GM21423 (cell line): ENCODE measurements at regions not wholly inside any gene's neighbourhood (a gene's known extent, or its start where the extent isn't known, plus 50 kb on each side); places are given as distances from the start of the nearest gene placed in this dataset.
A peak's percentile ranks its signal among the peaks of the same experiment; 100 is the strongest.

ENCODE experiments used
- ATAC-seq: cut with Tn5 transposase; IDR thresholded peaks from one replicate; pipeline ENCODE4 v1.9.1; 2021; ENCODE audit warnings: mild to moderate bottlenecking, moderate library complexity; ENCODE audit not compliant: unreplicated experiment

- ATAC-seq = no peak
Measured at GRCh38 chr1:81232420-81232819, 568.3 kb upstream of the ADGRL2 start.

- no peak for ATAC-seq
Measured at GRCh38 chr1:81231729-81232038, 569.0 kb upstream of the ADGRL2 start.

- ATAC-seq = no peak
Measured at GRCh38 chr1:81230983-81231728, 569.6 kb upstream of the ADGRL2 start.

- no peak for ATAC-seq
Measured at GRCh38 chr1:81228926-81229325, 571.8 kb upstream of the ADGRL2 start.

- no peak for ATAC-seq
Measured at GRCh38 chr1:81226603-81226928, 574.2 kb upstream of the ADGRL2 start.

GRCh38 chr1:81225789-81226602 lies 574.7 kb upstream of the ADGRL2 start:
- ATAC-seq = peak; percentile 59

- ATAC-seq = no peak
Measured at GRCh38 chr1:81224222-81224621, 576.5 kb upstream of the ADGRL2 start.

GRCh38 chr1:81221564-81221963 lies 579.2 kb upstream of the ADGRL2 start:
- ATAC-seq = no peak

GRCh38 chr1:81220614-81221071 lies 580.1 kb upstream of the ADGRL2 start:
- no peak for ATAC-seq

GRCh38 chr1:81217058-81217457 lies 583.7 kb upstream of the ADGRL2 start:
- no peak for ATAC-seq

GRCh38 chr1:81213279-81213678 lies 587.5 kb upstream of the ADGRL2 start:
- ATAC-seq = no peak

- ATAC-seq = no peak
Measured at GRCh38 chr1:81209461-81209860, 591.3 kb upstream of the ADGRL2 start.

- ATAC-seq = no peak
Measured at GRCh38 chr1:81208441-81208840, 592.3 kb upstream of the ADGRL2 start.

GRCh38 chr1:81205956-81206355 lies 594.8 kb upstream of the ADGRL2 start:
- no peak for ATAC-seq

- ATAC-seq = no peak
Measured at GRCh38 chr1:81201779-81202178, 599.0 kb upstream of the ADGRL2 start.

- no peak for ATAC-seq
Measured at GRCh38 chr1:81197591-81197990, 603.1 kb upstream of the ADGRL2 start.

GRCh38 chr1:81192647-81193642 lies 607.8 kb upstream of the ADGRL2 start:
- no peak for ATAC-seq

- ATAC-seq = no peak
Measured at GRCh38 chr1:81190003-81190402, 610.7 kb upstream of the ADGRL2 start.

GRCh38 chr1:81187635-81188034 lies 613.1 kb upstream of the ADGRL2 start:
- no peak for ATAC-seq

- ATAC-seq = no peak
Measured at GRCh38 chr1:81186261-81186660, 614.5 kb upstream of the ADGRL2 start.

- no peak for ATAC-seq
Measured at GRCh38 chr1:81183553-81183952, 617.2 kb upstream of the ADGRL2 start.
